ENCODE measurements at regions not wholly inside any gene's neighbourhood (a gene's known extent, or its start where the extent isn't known, plus 50 kb on each side); places are given as distances from the start of the nearest gene placed in this dataset.

DNA sequence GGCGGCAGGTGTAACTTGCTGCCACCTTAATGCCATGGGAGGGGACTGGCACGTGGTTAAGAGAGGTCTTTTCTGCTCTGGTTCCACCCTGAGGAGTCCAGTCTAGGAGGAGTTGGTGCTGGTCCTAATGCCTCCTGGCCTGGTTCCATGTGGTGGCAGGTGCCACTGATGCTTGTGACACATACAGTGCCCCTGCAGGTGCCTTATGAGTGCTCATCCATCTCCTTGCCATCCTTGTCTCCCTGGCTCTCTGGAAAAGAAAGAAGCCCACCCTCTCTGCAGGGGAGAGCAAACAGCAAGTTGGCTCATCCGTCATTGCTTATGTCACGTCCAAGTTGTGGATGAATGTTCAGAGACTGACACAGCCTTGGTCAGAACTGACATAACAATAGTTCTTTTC is 175.8 kb upstream of the DPH6 start:
- no peak overlapping the region for H3K27ac ChIP-seq (ENCODE audit: low read depth, low read length)
- no peak overlapping the region for H3K4me3 ChIP-seq (replicated peaks in 1 of 2; ENCODE audit: low read depth in 1 of 2, low read length in 2 of 2)
- TF ChIP-seq ZFX (IDR thresholded peaks at IDR 0.05), result no peak
- no peak for TF ChIP-seq FOSL1 (IDR thresholded peaks at IDR 0.05; ENCODE audit: low read depth)
- no peak for TF ChIP-seq YY1 (IDR thresholded peaks at IDR 0.05; ENCODE audit: extremely low read depth, insufficient replicate concordance, low read depth, low read length)
- no peak for TF ChIP-seq EZH2 (IDR thresholded peaks at IDR 0.05)
- TF ChIP-seq ZNF274 (IDR thresholded peaks at IDR 0.05; ENCODE audit: low read depth, low read length), result no peak
- TF ChIP-seq CEBPB (IDR thresholded peaks at IDR 0.05; ENCODE audit: low read depth), result no peak
- TF ChIP-seq, protein P1, sequence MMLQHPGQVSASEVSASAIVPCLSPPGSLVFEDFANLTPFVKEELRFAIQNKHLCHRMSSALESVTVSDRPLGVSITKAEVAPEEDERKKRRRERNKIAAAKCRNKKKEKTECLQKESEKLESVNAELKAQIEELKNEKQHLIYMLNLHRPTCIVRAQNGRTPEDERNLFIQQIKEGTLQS (IDR thresholded peaks at IDR 0.05), result no peak
- TF ChIP-seq POLR2A (IDR thresholded peaks at IDR 0.05; ENCODE audit: borderline replicate concordance, extremely low read depth, insufficient read depth, insufficient read length), result no peak
- no peak for TF ChIP-seq SP1 (IDR thresholded peaks at IDR 0.05; ENCODE audit: low read depth)
- TF ChIP-seq, protein P2, sequence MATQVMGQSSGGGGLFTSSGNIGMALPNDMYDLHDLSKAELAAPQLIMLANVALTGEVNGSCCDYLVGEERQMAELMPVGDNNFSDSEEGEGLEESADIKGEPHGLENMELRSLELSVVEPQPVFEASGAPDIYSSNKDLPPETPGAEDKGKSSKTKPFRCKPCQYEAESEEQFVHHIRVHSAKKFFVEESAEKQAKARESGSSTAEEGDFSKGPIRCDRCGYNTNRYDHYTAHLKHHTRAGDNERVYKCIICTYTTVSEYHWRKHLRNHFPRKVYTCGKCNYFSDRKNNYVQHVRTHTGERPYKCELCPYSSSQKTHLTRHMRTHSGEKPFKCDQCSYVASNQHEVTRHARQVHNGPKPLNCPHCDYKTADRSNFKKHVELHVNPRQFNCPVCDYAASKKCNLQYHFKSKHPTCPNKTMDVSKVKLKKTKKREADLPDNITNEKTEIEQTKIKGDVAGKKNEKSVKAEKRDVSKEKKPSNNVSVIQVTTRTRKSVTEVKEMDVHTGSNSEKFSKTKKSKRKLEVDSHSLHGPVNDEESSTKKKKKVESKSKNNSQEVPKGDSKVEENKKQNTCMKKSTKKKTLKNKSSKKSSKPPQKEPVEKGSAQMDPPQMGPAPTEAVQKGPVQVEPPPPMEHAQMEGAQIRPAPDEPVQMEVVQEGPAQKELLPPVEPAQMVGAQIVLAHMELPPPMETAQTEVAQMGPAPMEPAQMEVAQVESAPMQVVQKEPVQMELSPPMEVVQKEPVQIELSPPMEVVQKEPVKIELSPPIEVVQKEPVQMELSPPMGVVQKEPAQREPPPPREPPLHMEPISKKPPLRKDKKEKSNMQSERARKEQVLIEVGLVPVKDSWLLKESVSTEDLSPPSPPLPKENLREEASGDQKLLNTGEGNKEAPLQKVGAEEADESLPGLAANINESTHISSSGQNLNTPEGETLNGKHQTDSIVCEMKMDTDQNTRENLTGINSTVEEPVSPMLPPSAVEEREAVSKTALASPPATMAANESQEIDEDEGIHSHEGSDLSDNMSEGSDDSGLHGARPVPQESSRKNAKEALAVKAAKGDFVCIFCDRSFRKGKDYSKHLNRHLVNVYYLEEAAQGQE (IDR thresholded peaks at IDR 0.05; ENCODE audit: low read depth), result no peak
- no peak for DNase-seq (ENCODE audit: low read depth, low spot score)
- H3K4me1 ChIP-seq (ENCODE audit: control insufficient read depth in 1 of 2, insufficient read depth in 2 of 2, low read length in 2 of 2), result peaks cover 0 to 15% of the 10 kb centered on the region in 2 experiments; a peak in 1 of 4 replicates
- H3K9me2 ChIP-seq (ENCODE audit: insufficient read depth), result no peaks in the 10 kb centered on the region
- H3K4me2 ChIP-seq (ENCODE audit: low read length), result no peak overlapping the region
- H3K36me3 ChIP-seq (ENCODE audit: control insufficient read depth in 1 of 2, insufficient read depth in 2 of 2, low read length in 2 of 2), result no peaks in the 10 kb centered on the region
- no peak overlapping the region for H2AFZ ChIP-seq (ENCODE audit: low read depth, low read length, poor library complexity, severe bottlenecking)
- no peaks in the 10 kb centered on the region for H3K27me3 ChIP-seq (ENCODE audit: insufficient read depth, low read length)
- no peaks in the 10 kb centered on the region for H3K79me2 ChIP-seq (ENCODE audit: insufficient read depth, low read length)
- BruUV-seq (replicated peaks), result no TSS peak
- H3K9ac ChIP-seq (ENCODE audit: low read length), result no peak overlapping the region
- H3K9me3 ChIP-seq (ENCODE audit: control insufficient read depth in 1 of 2, insufficient read depth in 1 of 2, low read depth in 1 of 2, low read length in 2 of 2), result no peaks in the 10 kb centered on the region
- POLR2A ChIA-PET, result no interaction called here
- ATAC-seq, result no peak
- RAD21 ChIA-PET (ENCODE audit: low non-redundant PET in 1 of 2, low total read pairs in 2 of 2, uncharacterized antibody in 2 of 2, unreplicated experiment in 2 of 2), result no interaction called here
- intact Hi-C loops (cut with micrococcal nuclease), result no loop called here
- no peaks in the 10 kb centered on the region for H4K20me1 ChIP-seq (ENCODE audit: insufficient read depth)
- CTCF ChIA-PET, result no interaction called here

Data from HCT116 (cell line).